ENCODE measurements at regions not wholly inside any gene's neighbourhood (a gene's known extent, or its start where the extent isn't known, plus 50 kb on each side); places are given as distances from the start of the nearest gene placed in this dataset.

DNA sequence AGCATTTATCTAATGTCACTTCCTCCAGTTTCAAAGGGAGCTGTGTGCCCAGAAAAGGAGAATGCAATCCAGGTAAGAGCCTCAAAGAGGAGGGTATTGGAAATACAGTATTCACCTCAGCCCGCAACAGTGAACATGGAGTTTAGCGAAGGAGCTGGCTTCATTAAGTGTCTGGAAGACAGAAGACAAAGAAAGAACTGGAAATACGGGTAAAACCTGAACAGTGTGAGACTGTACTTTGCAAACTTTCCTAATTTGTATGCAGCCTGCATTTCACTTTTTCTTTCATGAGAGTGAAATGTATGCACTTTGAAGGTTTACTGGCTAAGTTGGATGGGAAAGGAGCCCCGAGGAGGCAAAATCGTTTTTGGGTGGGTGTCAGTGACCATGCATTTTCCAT, 478.4 kb downstream of the HS3ST3B1 start (continued):
- TF ChIP-seq, protein P1, sequence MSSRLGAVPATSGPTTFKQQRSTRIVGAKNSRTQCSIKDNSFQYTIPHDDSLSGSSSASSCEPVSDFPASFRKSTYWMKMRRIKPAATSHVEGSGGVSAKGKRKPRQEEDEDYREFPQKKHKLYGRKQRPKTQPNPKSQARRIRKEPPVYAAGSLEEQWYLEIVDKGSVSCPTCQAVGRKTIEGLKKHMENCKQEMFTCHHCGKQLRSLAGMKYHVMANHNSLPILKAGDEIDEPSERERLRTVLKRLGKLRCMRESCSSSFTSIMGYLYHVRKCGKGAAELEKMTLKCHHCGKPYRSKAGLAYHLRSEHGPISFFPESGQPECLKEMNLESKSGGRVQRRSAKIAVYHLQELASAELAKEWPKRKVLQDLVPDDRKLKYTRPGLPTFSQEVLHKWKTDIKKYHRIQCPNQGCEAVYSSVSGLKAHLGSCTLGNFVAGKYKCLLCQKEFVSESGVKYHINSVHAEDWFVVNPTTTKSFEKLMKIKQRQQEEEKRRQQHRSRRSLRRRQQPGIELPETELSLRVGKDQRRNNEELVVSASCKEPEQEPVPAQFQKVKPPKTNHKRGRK (CRISPR knock-in tag; IDR thresholded peaks at IDR 0.05; ENCODE audit: borderline replicate concordance): no peak
- TF ChIP-seq, protein P2, sequence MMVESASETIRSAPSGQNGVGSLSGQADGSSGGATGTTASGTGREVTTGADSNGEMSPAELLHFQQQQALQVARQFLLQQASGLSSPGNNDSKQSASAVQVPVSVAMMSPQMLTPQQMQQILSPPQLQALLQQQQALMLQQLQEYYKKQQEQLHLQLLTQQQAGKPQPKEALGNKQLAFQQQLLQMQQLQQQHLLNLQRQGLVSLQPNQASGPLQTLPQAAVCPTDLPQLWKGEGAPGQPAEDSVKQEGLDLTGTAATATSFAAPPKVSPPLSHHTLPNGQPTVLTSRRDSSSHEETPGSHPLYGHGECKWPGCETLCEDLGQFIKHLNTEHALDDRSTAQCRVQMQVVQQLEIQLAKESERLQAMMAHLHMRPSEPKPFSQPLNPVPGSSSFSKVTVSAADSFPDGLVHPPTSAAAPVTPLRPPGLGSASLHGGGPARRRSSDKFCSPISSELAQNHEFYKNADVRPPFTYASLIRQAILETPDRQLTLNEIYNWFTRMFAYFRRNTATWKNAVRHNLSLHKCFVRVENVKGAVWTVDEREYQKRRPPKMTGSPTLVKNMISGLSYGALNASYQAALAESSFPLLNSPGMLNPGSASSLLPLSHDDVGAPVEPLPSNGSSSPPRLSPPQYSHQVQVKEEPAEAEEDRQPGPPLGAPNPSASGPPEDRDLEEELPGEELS (CRISPR knock-in tag; IDR thresholded peaks at IDR 0.05): no peak

DNA sequence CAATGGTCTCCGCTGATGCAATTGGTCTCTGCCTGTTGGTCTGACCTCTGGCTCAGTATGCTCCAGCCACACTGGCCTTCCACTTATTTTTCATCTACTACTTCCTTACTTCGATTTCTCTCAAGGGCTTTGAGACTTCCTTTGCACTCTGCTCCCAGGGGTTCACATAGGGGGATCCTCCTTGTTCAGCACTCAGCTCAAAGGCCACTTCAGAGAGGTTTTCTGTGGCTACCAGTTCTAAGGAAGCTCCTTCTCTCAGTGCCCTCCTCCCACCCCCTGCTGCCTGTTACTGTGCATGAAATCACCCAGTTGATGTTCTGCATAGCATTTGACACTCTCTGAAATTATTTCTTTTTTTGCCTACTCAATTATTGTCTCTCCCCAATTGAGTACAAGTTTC, 476.4 kb downstream of the HS3ST3B1 start:
- Mint-ChIP-seq H3K36me3 (peaks cover 8% of the 10 kb centered on the region), H3K4me3 (no peak overlapping the region), H3K27ac (no peak overlapping the region), H3K27me3 (ENCODE audit: low read depth) (peaks cover 3% of the 10 kb centered on the region; the same call in 1 of the 2 replicates), H3K4me1 (peaks cover 52% of the 10 kb centered on the region), H3K9me3 (peaks cover 7% of the 10 kb centered on the region)
- CTCF ChIA-PET: interaction anchor here (1.9 kb wide), 1 partner anchor 40 kb away, joined by 4 read pairs; no protein-coding TSS in a partner anchor
- TF ChIP-seq, protein P3, sequence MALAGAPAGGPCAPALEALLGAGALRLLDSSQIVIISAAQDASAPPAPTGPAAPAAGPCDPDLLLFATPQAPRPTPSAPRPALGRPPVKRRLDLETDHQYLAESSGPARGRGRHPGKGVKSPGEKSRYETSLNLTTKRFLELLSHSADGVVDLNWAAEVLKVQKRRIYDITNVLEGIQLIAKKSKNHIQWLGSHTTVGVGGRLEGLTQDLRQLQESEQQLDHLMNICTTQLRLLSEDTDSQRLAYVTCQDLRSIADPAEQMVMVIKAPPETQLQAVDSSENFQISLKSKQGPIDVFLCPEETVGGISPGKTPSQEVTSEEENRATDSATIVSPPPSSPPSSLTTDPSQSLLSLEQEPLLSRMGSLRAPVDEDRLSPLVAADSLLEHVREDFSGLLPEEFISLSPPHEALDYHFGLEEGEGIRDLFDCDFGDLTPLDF (CRISPR knock-in tag; IDR thresholded peaks at IDR 0.05): no peak
- TF ChIP-seq, protein P1 (CRISPR knock-in tag; IDR thresholded peaks at IDR 0.05; ENCODE audit: borderline replicate concordance): no peak
- no peak for TF ChIP-seq ZNF138 (CRISPR knock-in tag; conservative IDR thresholded peaks at IDR 0.05)
- DNase-seq (ENCODE audit: low spot score) (no peak), ATAC-seq (no peak)
- POLR2A ChIA-PET: no interaction called here

DNA sequence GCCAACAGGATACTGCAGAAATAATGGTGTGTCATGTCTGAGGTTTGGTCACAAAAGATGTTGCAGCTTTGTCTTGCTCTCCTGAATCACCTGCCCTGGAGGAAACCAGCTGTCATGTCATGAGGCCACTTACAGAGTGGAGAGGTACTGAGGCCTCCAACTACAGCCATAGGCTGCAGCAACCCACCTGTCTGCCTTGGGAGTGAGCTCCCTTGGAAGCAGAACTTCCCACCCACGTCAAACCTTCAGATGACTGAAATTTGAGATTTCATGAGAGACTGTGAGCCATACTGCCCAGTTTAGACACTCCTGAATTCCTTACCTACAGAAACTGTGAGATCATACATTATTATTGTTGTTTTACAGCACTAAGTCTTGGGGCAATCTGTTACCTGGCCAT, 475.9 kb downstream of the HS3ST3B1 start:
- Mint-ChIP-seq H3K27ac (no peak overlapping the region), H3K36me3 (peaks cover 8% of the 10 kb centered on the region), H3K27me3 (ENCODE audit: low read depth) (peaks cover 3% of the 10 kb centered on the region; the same call in 1 of the 2 replicates), H3K4me1 (peaks cover 51% of the 10 kb centered on the region), H3K9me3 (peaks cover 7% of the 10 kb centered on the region), H3K4me3 (no peak overlapping the region)
- DNase-seq (ENCODE audit: low spot score) (no peak), ATAC-seq (no peak)
- POLR2A ChIA-PET: no interaction called here
- TF ChIP-seq, protein P4, sequence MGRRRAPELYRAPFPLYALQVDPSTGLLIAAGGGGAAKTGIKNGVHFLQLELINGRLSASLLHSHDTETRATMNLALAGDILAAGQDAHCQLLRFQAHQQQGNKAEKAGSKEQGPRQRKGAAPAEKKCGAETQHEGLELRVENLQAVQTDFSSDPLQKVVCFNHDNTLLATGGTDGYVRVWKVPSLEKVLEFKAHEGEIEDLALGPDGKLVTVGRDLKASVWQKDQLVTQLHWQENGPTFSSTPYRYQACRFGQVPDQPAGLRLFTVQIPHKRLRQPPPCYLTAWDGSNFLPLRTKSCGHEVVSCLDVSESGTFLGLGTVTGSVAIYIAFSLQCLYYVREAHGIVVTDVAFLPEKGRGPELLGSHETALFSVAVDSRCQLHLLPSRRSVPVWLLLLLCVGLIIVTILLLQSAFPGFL (CRISPR knock-in tag; IDR thresholded peaks at IDR 0.05; ENCODE audit: borderline replicate concordance): no peak
- TF ChIP-seq GTF2I (CRISPR knock-in tag; conservative IDR thresholded peaks at IDR 0.05): no peak
- CTCF ChIA-PET: interaction anchor here (1.9 kb wide), 1 partner anchor 39 kb away, joined by 4 read pairs; no protein-coding TSS in a partner anchor

DNA sequence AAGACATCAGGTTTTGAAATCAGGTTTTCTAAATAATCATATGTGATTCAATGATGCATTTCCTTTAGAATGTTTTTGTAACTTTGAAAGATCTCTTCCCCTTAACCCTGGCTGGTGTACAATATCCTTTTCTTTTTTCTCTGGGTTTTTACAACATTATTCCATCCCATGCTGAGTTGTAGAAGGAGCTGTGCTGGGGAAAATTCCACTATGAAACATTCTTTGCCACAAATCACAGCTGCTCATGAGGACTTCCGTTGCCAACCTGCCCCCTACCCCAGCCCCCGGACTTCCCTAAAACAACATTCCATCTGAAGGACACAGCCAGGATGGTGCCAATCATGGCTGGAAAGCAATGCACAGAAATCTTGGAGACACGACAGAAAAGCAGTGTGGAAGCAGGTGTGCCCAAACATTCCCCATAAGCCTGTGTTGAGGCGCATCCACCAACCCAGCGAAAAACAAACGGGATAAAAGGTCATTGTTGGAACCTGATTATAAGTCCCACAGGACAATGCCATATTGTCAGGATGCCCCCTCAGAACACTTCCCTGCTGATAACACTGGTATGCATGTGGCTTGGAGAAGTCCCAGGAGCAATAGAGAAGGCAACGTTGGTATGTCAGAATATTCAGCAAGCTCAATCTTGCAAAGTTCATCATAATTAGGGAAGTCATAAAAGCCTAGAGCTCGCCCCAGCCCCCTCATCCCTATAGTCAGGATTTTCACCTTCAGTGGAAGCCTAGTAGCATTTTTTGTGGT, 475.0 kb downstream of the HS3ST3B1 start:
- CTCF ChIA-PET: interaction anchor here (1.4 kb wide), 1 partner anchor 38 kb away, joined by 3 read pairs; no protein-coding TSS in a partner anchor
- Mint-ChIP-seq H3K4me1 (peaks cover 42% of the 10 kb centered on the region), H3K36me3 (peaks cover 8% of the 10 kb centered on the region), H3K27ac (no peak overlapping the region; the same call in 1 of the 2 replicates), H3K4me3 (no peak overlapping the region), H3K27me3 (ENCODE audit: low read depth) (peaks cover 3% of the 10 kb centered on the region; the same call in 1 of the 2 replicates), H3K9me3 (peaks cover 7% of the 10 kb centered on the region)
- no peak for DNase-seq (ENCODE audit: low spot score)
- no peak for ATAC-seq
- POLR2A ChIA-PET: no interaction called here
- TF ChIP-seq FOXK1 (CRISPR knock-in tag; IDR thresholded peaks at IDR 0.05) (no peak), IRF2 (CRISPR knock-in tag; IDR thresholded peaks at IDR 0.05; ENCODE audit: borderline replicate concordance, low read depth) (no peak), FOXJ3 (CRISPR knock-in tag; IDR thresholded peaks at IDR 0.05; ENCODE audit: borderline replicate concordance) (no peak), ZNF317 (CRISPR knock-in tag; IDR thresholded peaks at IDR 0.05; ENCODE audit: borderline replicate concordance, low read depth) (no peak), SMAD3 (CRISPR knock-in tag; IDR thresholded peaks at IDR 0.05; ENCODE audit: borderline replicate concordance) (no peak), JUN (CRISPR knock-in tag; IDR thresholded peaks at IDR 0.05) (no peak), SMAD4 (CRISPR knock-in tag; IDR thresholded peaks at IDR 0.05) (no peak), SOX15 (CRISPR knock-in tag; IDR thresholded peaks at IDR 0.05) (no peak), TEAD4 (CRISPR knock-in tag; IDR thresholded peaks at IDR 0.05) (no peak), ESRRA (CRISPR knock-in tag; IDR thresholded peaks at IDR 0.05; ENCODE audit: borderline replicate concordance) (no peak), TP53 (CRISPR knock-in tag; IDR thresholded peaks at IDR 0.05) (no peak), KAT7 (CRISPR knock-in tag; IDR thresholded peaks at IDR 0.05; ENCODE audit: borderline replicate concordance) (no peak), ZNF232 (CRISPR knock-in tag; IDR thresholded peaks at IDR 0.05) (no peak), ZNF138 (CRISPR knock-in tag; conservative IDR thresholded peaks at IDR 0.05) (no peak)
- TF ChIP-seq, protein P5, sequence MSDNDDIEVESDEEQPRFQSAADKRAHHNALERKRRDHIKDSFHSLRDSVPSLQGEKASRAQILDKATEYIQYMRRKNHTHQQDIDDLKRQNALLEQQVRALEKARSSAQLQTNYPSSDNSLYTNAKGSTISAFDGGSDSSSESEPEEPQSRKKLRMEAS (CRISPR knock-in tag; IDR thresholded peaks at IDR 0.05): no peak

Data from WTC11 (cell line).